WTC11 (cell line): ENCODE measurements at regions not wholly inside any gene's neighbourhood (a gene's known extent, or its start where the extent isn't known, plus 50 kb on each side); places are given as distances from the start of the nearest gene placed in this dataset.

Source experiments
- CBFB ChIP-seq: sonication (generic); formaldehyde crosslinking; IDR thresholded peaks from 2 replicates; pipeline ENCODE4 v1.8.1; 2022; ENCODE audit warnings: mild to moderate bottlenecking, low read depth, missing genetic modification reagents
- CREB1 ChIP-seq: sonication (generic); formaldehyde crosslinking; IDR thresholded peaks from 2 replicates; pipeline ENCODE4 v1.8.0; 2023; ENCODE audit warnings: mild to moderate bottlenecking, missing genetic modification reagents
- CREM ChIP-seq: sonication (generic); formaldehyde crosslinking; IDR thresholded peaks from 2 replicates; pipeline ENCODE4 v1.8.1; 2022; ENCODE audit warnings: mild to moderate bottlenecking, missing genetic modification reagents, moderate library complexity
- JUN ChIP-seq: sonication (generic); formaldehyde crosslinking; IDR thresholded peaks from 2 replicates; pipeline ENCODE4 v1.8.0; 2023; ENCODE audit warnings: mild to moderate bottlenecking, missing genetic modification reagents
- OVOL2 ChIP-seq: fragments of 250-450 bp; sonication (Bioruptor Pico); IDR thresholded peaks from 2 replicates; pipeline ENCODE4 v1.9.0; 2021; ENCODE audit warnings: mild to moderate bottlenecking, borderline replicate concordance
- TEAD4 ChIP-seq: sonication (generic); formaldehyde crosslinking; IDR thresholded peaks from 2 replicates; pipeline ENCODE4 v1.8.0; 2022; ENCODE audit warnings: mild to moderate bottlenecking, missing genetic modification reagents
- TP53 ChIP-seq: sonication (generic); formaldehyde crosslinking; IDR thresholded peaks from 2 replicates; pipeline ENCODE4 v1.8.1; 2023; ENCODE audit warnings: mild to moderate bottlenecking, missing genetic modification reagents
- ZNF532 ChIP-seq: fragments of 250-450 bp; sonication (Bioruptor Pico); IDR thresholded peaks from 2 replicates; pipeline ENCODE4 v1.9.0; 2021; ENCODE audit warnings: mild to moderate bottlenecking, borderline replicate concordance
- TF ChIP-seq, protein P1 (sequence below): fragments of 200-600 bp; IDR thresholded peaks from 2 replicates; pipeline ENCODE4 v1.8.0; 2022; ENCODE audit warnings: antibody characterized with exemption
- TF ChIP-seq, protein P2 (sequence below): sonication (generic); formaldehyde crosslinking; IDR thresholded peaks from 2 replicates; pipeline ENCODE4 v1.8.1; 2023; ENCODE audit warnings: mild to moderate bottlenecking, moderate library complexity, missing genetic modification reagents
- TF ChIP-seq, protein P3 (sequence below): sonication (generic); formaldehyde crosslinking; IDR thresholded peaks from 2 replicates; pipeline ENCODE4 v1.8.1; 2022; ENCODE audit warnings: mild to moderate bottlenecking, moderate library complexity, missing genetic modification reagents

- TF ChIP-seq, protein P1, sequence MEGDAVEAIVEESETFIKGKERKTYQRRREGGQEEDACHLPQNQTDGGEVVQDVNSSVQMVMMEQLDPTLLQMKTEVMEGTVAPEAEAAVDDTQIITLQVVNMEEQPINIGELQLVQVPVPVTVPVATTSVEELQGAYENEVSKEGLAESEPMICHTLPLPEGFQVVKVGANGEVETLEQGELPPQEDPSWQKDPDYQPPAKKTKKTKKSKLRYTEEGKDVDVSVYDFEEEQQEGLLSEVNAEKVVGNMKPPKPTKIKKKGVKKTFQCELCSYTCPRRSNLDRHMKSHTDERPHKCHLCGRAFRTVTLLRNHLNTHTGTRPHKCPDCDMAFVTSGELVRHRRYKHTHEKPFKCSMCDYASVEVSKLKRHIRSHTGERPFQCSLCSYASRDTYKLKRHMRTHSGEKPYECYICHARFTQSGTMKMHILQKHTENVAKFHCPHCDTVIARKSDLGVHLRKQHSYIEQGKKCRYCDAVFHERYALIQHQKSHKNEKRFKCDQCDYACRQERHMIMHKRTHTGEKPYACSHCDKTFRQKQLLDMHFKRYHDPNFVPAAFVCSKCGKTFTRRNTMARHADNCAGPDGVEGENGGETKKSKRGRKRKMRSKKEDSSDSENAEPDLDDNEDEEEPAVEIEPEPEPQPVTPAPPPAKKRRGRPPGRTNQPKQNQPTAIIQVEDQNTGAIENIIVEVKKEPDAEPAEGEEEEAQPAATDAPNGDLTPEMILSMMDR = no peak
- TF ChIP-seq, protein P2, sequence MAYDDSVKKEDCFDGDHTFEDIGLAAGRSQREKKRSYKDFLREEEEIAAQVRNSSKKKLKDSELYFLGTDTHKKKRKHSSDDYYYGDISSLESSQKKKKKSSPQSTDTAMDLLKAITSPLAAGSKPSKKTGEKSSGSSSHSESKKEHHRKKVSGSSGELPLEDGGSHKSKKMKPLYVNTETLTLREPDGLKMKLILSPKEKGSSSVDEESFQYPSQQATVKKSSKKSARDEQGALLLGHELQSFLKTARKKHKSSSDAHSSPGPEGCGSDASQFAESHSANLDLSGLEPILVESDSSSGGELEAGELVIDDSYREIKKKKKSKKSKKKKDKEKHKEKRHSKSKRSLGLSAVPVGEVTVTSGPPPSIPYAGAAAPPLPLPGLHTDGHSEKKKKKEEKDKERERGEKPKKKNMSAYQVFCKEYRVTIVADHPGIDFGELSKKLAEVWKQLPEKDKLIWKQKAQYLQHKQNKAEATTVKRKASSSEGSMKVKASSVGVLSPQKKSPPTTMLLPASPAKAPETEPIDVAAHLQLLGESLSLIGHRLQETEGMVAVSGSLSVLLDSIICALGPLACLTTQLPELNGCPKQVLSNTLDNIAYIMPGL (CRISPR knock-in tag) = no peak
- TF ChIP-seq CREB1 (no peak), JUN (CRISPR knock-in tag) (no peak), CBFB (no peak), ZNF532 (no peak), TP53 (CRISPR knock-in tag) (no peak), OVOL2 (CRISPR knock-in tag) (no peak), CREM (no peak), TEAD4 (CRISPR knock-in tag) (no peak)
- TF ChIP-seq, protein P3, sequence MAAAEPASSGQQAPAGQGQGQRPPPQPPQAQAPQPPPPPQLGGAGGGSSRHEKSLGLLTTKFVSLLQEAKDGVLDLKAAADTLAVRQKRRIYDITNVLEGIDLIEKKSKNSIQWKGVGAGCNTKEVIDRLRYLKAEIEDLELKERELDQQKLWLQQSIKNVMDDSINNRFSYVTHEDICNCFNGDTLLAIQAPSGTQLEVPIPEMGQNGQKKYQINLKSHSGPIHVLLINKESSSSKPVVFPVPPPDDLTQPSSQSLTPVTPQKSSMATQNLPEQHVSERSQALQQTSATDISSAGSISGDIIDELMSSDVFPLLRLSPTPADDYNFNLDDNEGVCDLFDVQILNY (CRISPR knock-in tag) = no peak
Observed at GRCh38 chr16:29312835-29313558, 93.5 kb downstream of the NPIPB11 start.
